Posterior vena cava (tissue), 2 donors: ENCODE measurements at regions not wholly inside any gene's neighbourhood (a gene's known extent, or its start where the extent isn't known, plus 50 kb on each side); places are given as distances from the start of the nearest gene placed in this dataset.

Experiments used
- DNase-seq: peaks from one replicate; pipeline ENCODE4 v3.0.0-alpha.2; 2020; ENCODE audit warnings: low spot score
- intact Hi-C, 2 donors: fragments of 100-400 bp; cut with DNase I; formaldehyde crosslinking; loops; one replicate each; pipeline versions ENCODE4 v1.14.1 to v1.14.2; 2022 to 2023
- donor health status: DM: yes; HTN: yes; CAD: no.
- donor health status: DM: yes; HTN: yes; CAD: no.

DNA sequence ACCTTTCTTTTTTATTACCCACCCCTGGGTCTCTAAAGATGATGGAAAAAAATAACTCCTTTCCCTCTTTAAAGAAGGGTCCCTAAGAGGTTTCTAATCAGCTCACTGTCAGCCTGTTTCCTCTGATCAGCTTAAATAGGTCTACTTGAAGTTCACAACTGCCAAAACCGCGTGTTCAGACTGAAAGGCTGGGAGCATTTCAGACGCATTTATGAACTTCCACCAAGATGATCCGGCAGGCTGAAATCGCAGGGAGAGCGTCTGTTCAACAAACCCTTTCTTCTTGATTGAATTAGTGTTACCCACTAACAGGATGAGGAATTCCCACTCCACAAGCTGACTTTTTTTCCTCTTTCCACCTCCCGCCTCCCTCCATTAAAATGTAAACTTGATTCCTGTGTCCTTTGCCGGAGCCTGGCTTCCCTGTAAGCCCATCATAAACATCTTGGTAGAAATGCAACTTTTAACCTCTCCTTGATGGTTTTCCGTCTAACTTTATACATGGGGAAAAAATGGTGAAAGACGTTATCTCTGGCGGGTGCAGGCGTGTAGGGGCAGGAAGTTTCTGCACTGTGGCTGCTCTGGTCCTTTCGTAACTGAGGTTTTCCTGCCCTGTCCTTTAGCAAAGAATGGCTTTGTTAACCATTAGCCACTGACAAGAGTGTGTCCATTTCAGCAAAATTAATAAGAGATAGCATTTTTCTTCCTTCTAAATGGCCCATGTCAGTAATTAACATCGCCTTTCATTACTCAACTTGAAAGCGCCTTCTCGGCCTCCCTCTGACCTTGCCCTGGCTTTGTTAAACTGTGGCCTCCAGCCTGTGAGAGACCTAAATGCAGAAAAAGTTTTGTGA lies 130.7 kb downstream of the BAMBI start:
- intact Hi-C loops: no loop called here
- DNase-seq: no peak

DNA sequence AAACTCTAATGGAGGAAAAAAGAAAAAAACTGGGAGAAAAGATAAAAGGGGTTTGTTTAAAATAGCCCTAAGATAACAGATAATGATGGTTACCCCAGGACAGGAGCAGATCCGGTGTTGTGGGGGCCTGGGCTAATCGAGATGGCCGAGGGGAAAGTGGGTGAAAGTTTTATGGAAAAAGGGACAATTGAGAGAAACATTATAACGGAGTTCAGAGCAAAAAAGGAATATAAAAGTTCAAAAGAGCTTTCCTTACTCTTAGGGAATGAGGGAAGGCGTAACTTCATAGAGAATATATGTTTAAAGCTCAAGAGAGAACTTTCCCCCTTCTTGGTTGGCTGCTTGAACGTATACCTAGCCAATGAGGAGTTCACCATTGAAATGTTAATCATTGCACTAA lies 131.4 kb downstream of the BAMBI start:
- intact Hi-C loops: no loop called here
- no peak for DNase-seq

DNA sequence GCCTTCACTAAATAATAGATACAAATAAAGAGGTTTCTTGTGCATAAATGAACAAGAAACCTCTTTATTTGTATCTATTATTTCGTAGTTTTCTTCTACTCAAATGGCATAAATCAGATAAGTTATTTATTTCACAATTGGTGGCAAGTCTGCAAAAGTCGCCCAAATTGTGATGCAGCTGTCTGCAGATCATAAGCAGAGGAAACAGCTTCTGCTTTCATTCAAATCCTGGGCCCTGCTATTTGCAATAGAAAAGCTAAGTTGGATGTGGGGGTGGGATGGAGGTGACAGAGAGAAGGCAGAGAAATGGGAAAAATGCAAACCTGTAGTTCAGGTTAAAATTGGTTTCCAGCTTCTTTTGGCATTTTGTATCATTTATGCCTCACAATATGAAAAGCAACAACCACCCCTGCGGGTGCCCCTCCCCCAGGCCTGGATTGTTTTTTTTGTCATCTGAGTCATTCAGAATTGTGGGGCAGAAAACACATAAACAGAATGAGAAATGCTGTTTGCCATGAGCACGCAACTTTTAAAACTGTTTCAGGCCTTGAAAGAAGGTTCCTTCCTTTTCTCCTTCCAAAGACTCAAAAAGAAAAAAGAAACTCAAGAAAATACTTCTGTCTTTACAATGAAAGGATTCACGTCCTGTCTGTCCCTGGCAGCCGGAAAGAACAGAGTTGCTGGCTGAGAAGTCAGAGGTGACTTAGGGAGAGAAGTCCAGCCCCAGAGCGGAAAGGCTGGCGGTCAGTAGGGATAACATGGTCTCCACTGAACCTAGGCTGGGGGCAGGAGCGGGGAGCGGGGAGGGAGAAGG lies 132.9 kb downstream of the BAMBI start:
- intact Hi-C loops: no loop called here
- DNase-seq: no peak

DNA sequence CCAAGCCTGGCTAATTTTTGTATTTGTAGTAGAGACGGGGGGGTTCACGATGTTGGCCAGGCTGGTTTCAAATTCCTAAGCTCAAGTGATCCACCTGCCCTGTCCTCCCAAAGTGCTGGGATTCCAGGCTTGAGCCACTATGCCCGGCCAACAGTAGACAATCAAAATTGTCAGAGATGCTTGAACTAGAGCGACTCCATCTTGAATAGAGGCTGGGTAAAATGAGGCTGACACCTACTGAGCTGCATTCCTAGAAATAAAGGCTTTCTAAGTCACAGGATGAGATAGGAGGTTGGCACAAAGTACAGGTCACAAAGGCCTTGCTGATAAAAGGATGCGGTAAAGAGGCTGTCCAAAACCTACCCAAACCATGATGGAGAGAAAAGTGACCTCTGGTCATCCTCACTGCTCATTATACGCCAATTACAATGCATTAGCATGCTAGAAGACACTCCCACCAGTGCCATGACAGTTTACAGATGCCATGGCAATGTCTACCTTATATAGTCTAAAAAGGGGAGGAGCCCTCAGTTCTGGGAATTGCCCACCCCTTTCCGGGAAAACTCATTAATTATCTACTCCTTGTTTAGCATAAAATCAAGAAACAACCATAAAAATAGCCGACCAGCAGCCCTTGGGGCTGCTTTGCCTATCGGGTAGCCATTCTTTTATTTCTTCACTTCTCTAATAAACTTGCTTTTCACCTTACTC lies 134.5 kb downstream of the BAMBI start:
- DNase-seq: no peak
- intact Hi-C loops: no loop called here

DNA sequence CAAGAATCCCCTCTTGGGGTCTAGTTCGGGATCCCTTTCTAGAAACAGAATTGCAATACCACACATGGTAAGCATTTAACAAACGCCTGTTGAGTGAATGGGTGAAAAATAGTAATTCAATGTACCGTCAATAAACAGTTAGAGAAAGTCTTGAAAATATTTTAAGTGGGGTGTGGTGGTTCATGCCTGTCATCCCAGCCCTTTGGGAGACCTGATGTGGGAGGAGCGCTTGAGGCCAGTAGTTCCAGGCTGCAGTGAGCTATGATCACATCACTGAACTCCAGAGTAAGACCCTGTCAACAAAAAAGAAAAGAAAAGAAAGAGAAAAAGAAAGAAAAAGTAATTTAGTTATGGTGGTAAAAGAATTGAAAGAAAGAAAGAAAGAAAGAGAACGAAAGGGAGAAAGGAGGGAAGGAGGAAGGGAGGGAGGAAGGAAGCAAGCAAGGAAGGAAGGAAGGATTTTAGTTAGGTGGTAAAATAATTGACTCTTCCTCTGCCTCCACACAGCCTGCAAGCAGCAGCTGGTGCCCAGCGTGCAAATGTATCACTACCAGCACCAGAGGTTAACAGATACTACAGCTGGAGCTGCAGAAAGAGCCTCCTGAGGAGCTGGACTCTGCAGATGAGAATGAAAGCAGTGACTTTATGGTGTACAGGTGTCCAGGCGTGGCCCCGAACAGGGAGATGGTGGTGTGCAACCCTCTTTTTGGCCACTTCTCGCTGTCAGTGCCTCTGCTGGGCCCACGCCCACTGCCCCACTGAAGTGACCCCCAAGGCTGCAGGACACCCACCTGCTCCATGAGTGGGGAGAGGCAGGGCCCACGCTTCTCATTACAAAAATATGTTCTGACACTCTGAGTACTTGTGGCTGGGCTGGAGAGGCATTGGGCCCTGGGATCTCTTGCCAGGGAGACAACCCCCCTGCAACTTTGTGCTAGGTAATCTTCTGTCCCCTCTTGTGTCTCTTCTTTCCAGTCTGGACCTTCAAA lies 135.4 kb downstream of the BAMBI start:
- intact Hi-C loops: no loop called here
- no peak for DNase-seq

DNA sequence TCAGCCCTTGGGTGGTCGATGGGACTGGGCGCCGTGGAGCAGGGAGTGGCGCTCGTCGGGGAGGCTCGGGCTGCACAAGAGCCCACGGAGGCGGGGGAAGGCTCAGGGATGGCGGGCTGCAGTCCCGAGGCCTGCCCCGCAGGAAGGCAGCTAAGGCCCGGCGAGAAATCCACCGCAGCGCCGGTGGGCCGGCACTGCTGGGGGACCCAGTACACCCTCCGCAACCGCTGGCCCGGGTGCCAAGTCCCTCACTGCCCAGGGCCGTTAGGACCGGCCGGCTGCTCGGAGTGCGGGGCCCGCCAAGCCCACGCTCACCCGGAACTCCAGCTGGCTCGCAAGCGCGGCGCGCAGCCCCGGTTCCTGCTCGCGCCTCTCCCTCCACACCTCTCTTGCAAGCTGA lies 138.4 kb downstream of the BAMBI start:
- intact Hi-C loops: no loop called here
- DNase-seq: no peak

DNA sequence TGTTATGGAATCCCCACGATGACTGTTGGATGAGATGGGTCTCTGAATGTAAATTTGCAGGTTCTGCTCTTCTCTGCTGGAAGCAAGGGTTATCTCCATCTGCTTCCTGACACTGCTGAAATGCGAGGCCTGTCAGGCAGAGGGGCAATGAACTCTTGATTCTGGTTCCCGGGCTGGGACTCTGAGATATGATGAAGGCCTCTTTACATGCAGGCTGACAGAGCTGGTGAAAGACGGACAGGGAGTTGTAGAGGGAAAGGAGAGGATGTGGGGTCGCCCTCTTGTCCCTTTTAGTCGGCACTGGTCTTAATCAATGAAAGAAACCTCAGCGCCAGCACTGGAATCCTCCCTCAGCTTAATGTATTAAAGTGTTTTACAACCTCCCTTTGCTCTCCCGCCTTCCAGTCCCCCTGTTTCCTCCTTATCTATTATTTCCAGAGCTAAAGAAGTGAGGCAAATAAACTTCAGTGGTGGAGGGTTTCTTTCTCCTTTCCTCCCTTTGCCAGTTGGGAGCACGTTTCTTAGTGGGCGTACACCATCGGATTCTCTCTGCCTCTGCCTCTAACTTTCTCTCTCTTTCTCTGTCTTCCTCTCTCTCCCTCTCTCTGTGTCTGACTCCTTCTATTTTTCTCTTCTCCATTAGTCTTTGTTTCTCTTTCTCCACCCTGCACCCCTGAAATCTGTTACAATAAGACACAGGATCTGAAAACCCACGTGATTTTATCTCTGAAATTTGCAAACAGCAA lies 145.6 kb downstream of the BAMBI start:
- DNase-seq: no peak
- intact Hi-C loops: no loop called here

DNA sequence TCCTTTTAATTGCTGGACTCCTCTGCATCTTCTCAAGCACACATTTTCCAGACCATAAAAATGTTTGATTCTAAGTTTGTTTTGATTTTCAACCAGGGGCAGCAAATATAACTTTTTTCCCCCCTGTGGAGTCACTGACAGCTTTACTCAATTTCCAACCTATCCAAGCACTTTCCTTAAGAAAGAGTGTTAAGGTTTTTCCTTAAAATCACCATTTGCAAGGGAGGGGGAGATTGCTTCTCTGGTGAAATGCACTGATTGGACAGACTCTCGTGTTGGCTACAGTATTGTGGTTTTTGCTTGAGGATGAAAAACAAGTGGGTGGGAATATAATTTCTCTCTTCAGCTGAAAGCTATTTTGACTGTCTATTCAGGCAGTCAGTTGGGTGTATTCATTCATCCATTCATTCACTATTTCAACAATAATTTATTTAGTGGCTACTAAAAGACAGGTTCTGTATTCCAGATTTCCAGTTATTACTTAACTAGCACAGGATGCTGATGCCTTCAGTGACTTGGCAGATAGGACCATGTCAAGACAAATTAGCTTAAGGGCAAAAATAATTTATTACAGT lies 146.3 kb downstream of the BAMBI start:
- no peak for DNase-seq
- intact Hi-C loops: no loop called here

DNA sequence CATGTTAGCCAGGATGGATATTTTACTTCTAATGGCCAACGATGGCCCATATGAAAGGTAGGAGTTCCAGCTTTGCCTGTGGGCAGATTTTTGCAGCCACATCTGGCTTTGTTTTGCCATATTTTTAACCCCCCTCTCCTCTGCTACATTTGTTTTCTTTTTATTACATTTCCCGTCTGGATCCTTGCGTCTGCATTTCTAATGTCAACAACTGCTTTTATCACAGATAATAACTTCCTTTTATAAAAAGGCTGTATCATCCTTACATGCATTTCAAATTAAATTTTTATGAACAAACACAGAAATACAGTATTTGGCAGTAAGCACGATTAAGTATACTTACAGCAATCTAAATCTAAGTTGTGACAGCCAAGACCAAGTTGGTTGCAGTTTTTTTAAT lies 156.0 kb downstream of the BAMBI start:
- intact Hi-C loops: no loop called here
- no peak for DNase-seq

DNA sequence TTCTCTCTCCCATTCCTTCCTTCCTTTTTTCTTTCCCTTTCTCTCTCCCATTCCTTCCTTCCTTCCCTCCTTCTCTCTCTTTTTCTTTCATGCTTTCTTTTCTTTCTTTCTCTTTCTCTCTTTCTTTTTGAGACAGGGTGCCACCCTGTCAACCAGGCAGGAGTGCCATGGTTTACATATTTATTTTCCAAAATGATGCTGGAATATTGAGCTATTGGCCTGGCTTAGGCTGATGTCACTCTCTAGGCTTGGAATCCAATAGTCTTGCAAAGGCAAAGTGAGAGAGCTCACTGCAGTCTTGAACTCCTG lies 159.1 kb downstream of the BAMBI start:
- DNase-seq: no peak
- intact Hi-C loops: no loop called here

DNA sequence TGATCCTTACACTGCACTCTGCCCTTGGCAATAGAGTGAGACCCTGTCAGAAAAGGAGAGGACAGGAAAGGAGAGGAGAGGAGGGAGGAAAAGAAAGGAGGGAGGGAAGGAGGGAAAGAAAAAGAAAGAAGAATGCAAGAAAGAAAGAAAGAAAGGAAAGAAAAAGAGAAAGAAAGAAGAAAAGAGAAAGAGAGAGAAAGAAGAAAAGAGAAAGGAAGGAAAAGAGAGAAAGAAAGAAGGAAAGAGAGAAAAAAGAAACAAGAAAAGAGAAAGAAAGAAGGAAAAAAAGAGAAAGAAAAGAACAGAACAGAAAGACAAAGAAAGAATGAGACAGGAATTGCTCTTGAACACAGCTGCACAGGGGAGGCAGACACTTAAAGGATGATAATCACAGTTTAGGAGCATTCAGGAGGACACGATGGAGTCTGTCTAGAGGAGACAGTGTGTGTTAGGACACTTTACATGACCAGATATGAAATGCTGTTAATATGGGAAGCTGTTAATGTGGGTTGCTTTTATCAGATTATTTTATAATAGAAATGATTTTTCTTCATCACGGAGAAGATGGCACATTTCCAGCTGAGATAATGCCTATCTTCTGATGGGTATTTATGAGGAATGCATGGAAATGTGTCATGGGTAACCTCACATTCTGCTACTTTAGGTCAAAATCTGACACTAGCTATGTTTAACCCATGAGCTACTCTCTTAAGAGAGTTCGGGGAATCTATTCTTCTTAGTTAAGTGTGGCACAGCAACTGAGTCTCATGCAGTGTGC lies 160.5 kb downstream of the BAMBI start:
- DNase-seq: no peak
- intact Hi-C loops: no loop called here

DNA sequence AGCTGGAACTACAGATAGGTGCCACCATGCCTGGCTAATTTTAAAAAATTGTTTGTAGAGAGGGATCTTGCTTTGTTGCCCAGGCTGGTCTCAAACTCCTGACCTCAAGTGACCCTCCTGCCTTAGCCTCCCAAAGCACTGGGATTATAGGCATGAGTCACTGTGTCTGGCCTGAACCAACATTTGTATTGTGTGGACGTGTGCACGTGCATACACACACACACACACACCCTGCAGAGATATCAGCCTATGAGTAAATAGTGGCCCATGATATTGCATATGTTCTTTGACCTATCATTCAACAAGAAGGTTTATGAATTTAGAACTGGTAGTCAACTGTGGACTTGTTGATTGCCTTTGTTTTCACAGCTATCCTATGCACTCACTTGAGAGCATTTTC lies 161.6 kb downstream of the BAMBI start:
- no peak for DNase-seq
- intact Hi-C loops: no loop called here

DNA sequence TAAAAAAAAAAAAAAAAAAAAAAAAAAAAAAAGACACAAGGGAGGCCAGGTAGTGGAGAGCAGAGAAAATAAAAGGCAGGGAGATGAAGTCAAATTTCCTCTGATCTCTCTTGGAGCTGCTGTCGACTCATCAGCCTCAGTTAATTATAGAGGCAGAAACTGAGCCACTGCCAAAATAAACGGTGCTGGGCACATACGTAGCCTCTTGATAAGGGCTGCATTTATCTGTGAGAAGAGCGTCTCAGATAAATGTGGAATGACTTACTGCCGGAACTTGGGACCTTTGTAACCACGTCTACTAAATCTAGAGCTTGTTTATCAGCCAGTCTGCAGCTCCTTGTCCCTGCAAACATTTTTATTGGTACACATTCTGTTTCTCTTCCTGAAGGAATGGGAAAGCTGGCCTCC lies 162.3 kb downstream of the BAMBI start:
- intact Hi-C loops: no loop called here
- no peak for DNase-seq

DNA sequence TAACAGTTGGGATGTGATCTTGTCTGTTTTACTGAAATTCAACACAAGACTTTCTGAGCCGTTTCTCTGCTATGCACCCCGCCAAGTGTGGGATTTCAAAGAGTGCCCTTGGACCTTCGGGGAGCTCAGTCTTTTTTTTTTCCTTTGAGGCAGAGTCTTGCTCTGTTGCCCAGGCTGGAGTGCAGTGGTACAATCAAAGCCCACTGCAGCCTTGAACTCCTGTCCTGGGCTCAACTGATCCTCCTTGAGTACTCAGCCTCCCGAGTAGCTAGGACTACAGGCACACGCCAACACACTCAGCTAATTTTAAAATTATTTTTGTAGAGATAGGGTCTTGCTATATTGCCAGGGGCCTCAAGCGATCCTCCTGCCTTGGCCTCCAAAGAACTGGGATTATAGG lies 162.9 kb downstream of the BAMBI start:
- no peak for DNase-seq
- intact Hi-C loops: no loop called here

DNA sequence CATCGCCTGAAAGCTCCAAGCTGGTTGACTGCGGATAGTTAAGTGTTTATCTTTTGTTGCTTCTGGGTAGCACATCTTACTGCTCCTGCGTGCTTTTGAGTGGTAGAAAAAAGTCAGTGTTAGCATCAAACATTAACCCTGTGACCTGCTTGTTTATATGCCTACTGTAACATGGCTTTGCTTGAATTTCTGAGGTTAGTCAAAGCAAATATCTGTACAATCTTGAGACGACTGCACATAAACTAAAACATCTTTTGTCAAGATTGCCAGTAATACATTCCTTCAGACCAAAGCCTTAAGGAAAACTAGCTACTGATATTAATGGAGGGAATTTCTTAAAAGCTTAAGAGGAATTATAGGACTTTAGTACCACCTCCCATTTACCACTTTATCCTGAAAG lies 163.7 kb downstream of the BAMBI start:
- intact Hi-C loops: no loop called here
- no peak for DNase-seq

DNA sequence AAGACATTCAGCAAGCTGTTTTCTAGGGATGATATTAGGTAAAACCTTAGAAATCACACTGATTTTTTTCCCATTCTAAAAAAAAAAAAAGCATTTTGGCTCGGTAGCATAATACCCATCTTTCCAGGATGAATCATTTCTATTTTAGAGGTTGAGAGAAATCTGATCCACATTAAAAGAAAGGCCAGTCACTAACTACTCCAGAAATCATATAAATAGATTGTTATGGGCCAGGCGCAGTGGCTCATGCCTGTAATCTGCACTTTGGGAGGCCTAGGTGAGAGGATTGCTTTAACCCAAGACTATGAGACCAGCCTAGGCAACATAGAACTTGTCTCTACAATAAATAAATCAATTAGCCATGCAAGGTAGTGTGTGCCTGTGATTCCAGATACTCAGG lies 164.3 kb downstream of the BAMBI start:
- no peak for DNase-seq
- intact Hi-C loops: no loop called here

DNA sequence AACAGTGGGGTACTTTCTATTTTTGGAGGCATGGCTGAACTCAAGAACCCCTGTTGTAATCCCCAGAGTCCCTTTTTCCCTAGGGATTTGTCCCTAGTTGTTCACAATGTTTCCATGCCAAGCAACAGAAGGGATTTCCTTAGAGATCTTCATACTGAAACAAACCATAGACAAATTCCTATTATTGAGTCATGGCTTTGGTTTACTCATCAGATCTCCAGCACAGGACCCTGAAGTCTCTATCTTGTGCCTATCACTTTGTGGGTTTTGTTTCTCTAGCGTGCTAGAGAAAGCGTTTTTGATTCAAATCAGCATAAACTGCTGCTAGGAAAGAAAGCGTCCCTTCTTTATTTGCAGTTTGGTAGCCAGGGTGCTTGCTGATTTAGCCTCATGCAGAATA lies 165.0 kb downstream of the BAMBI start:
- no peak for DNase-seq
- intact Hi-C loops: no loop called here
